GM12873 (cell line): ENCODE measurements at regions not wholly inside any gene's neighbourhood (a gene's known extent, or its start where the extent isn't known, plus 50 kb on each side); places are given as distances from the start of the nearest gene placed in this dataset.

Experiments
- CTCF ChIP-seq: IDR thresholded peaks from 2 replicates; pipeline ENCODE4 v1.5.1; 2012; ENCODE audit warnings: low read depth, mild to moderate bottlenecking, moderate library complexity, low read length, control low read depth; ENCODE audit not compliant: insufficient read depth; ENCODE audit errors: missing control alignments

DNA sequence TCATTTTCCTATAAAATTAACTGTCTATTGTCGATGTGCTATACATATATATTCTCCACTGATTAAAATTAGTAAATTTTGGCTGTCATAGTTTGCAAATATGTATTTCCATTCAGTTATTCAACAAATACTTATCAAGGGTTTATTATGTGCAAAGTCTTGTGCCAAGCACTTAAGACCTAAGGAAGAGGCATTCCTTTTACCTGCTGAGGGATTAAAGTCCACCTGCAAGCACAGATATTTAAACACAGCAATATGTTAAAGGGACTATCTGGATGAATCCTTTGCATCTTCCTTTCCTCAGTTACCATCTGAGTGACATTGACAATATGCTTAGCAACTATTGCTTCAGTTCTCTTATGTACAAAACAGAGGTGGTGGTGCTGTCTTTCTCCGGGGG is 89.3 kb downstream of the LIG4 start:
- no peak for TF ChIP-seq CTCF

DNA sequence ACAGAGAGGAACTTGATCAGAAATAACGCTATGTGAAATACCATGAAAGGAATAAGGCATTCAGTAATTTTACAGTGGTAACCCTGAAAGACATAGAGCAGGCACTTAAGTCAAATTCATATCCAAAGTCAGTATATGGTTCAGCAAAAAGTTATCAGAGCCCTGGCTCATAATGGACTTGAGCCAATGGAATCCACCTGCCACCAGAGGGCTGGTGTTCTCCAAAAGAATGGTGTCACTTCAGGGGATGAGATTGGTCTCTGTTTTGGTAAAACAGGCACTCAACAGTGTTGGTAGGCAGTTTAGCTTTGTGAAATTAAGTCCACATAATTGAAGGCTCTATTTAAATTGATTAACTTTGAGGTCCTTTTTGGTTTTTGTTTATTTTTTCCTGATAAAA is 93.9 kb downstream of the LIG4 start:
- TF ChIP-seq CTCF: peak; percentile 6

- no peak for TF ChIP-seq CTCF
Measured at GRCh38 chr13:108120856-108121255, 94.5 kb downstream of the LIG4 start.

- TF ChIP-seq CTCF: no peak
Measured at GRCh38 chr13:108120302-108120701, 95.0 kb downstream of the LIG4 start.

DNA sequence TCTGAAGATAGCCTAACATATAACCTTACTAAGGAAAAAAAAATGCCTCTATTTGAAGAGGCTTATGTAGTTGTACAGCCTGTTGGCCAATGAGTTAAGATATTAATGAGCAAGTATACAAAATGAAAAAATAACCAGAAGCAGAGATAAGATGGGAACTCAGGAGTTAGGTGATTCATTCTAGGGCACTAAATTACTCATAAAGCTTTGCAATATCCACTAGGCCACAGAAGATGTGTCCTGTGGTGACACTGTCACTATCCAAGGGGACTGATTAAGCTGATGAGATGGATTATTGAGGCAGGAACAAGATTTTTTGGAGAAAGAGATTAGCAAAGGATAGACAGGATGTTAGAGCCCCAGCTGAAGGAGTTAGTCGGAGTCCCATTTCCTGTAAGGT is 99.6 kb downstream of the LIG4 start:
- TF ChIP-seq CTCF: no peak

DNA sequence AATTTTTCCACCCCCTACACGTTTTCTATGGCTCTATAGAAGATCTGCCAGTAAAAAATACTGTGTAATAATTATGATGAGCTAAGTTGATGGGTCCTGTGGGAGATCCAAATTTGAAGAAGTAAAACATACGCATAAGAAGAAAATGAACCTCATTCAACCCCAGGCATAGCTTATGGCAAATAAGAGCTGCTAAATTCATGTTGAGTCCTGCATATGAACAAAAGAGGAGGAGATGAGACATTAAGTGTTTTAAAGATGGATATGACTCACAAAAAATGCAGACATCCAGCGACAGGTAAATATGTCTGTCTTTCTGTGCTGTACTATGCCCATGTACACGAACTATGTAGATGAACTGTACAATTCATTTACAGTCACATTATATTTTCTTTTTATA is 101.9 kb downstream of the LIG4 start:
- no peak for TF ChIP-seq CTCF

DNA sequence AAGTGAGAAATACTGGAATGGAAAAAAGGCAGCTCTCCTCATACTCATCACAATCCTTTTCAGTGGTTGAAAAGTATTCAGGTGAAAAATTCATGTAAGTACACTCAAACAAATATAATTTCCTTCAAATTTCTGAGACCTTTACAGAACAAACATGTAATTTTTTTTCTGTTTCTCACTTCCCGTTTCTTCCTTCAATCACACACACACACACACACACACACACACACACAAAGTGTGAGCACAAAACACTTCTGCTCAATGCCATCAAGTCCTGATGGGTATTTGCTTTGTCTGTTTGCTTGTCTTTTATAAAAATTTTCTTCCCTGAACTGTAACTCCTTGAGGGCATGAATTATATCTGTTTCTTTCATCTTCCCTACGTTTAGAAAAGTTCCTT is 110.6 kb downstream of the LIG4 start:
- no peak for TF ChIP-seq CTCF

DNA sequence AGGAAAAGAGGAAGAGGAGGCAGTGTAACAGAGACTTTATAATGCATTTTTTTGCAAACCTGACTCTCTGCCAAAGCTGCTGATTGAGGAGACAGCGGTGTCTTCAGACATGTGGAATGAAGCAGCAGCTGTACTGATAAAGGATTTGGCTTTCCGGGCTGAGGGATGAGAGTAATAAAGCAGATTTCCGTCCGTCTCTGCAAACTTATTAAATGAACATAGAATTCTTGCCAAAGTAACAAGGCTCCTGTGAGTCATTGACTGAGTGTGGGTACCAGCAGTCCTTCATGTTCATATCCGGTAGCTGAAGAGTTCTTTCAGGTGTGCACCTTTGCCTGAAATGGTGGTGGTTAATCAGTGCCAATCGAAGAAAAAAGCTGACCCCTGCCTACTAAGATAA is 112.6 kb downstream of the LIG4 start:
- no peak for TF ChIP-seq CTCF
